ENCODE measurements at regions not wholly inside any gene's neighbourhood (a gene's known extent, or its start where the extent isn't known, plus 50 kb on each side); places are given as distances from the start of the nearest gene placed in this dataset.

DNA sequence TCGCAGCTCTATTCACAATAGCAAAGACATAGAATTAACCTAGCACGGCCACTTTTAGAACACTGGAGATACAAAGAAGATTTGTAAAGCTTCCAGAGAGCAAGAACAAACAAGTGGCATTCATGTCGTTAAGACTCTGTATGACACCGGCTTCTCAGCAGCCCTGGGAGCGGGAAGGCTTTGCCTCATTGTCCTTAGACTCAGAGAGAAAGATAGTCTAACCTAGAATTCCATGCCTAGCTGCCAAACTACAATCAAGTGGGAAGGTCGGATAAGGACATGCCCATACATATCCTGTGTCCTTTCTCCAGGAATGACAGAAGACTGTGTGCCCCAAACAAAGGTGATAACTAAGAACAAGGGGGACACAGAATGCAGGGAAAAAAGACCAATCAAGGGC, 1038.3 kb downstream of the BCL11B start:
- ATAC-seq (no peak), DNase-seq (ENCODE audit: missing footprints) (no peak)
- intact Hi-C loops (cut with DNase I) = no loop called here

DNA sequence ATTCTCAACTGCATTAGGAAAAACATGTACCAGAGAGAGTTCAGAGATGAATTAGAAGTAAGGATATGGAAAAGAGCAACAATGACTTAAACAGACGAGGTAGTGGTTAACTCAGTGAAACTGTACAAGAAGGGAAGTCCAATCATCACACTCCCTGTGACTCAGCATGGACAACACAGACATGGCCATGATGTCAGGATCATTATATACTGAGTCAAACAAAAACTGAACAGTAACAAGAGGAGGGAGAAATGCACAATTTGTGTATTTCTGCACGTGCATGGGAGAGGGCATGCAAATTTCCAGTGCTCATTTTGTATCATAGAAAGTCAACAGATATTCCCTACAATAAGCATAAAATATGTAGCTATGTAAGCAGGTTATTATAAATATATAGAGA, 1037.8 kb downstream of the BCL11B start:
- ATAC-seq (no peak), DNase-seq (ENCODE audit: missing footprints) (no peak)
- intact Hi-C loops (cut with DNase I) = no loop called here

DNA sequence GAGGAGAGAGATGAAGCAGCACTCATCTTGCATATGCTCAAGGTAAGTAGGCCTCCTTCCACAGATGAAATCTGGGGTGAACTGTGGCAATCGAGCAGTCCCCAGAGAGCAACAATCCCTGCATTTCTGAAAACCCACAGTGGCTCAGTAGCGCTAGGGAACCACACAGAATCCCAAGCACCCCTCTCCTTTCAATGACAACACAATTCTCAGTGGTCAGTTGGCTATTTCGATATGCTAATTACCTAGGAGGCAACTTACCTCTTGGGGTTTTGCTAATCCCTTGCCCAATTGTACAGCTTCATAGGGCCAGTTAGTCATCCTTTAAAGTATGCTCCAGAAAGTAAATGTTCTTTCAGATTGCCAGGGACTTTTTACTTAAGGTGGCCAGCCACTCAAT, 1035.7 kb downstream of the BCL11B start:
- intact Hi-C loops (cut with DNase I) = no loop called here
- no peak for ATAC-seq
- no peak for DNase-seq (ENCODE audit: missing footprints)

DNA sequence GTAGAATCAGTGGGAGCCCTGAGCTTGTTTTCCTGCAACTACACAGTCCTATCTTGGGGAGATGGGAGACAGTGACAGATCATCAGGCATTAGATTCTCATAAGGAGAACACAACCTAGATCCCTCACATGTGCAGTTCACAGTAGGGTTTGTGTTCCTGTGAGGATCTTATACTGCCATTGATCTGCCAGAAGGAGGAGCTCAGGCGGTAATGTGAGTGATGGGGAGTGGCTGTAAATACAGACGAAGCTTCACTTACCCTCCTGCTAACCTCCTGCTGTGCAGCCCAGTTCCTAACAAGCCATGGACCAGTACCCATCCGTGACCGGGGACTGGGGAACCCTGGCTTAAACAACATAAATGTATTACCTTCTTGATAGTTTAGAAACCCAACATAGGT, 1034.1 kb downstream of the BCL11B start:
- DNase-seq (ENCODE audit: missing footprints) (no peak), ATAC-seq (no peak)
- intact Hi-C loops (cut with DNase I) = no loop called here

DNA sequence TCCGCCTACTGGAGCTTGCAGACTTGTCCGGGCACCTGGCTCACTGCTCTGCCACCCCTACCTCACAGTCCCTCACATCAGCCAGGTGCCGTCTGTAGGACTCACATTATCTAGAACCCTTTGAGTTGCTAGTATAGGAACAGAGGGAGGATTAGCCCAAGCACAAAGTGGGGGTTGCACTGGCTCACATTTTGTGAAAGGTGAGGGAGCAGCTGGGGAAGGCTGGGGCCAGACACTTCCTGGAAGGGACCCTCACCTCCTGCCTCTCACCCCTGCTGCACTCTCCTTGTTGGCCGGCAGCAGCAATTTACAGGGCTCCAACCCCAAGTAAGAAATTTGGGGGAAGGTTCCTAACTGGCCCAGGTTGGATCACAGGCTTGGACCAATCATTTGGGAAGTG, 1031.6 kb downstream of the BCL11B start:
- intact Hi-C loops (cut with DNase I) = no loop called here
- DNase-seq (ENCODE audit: missing footprints) = no peak
- ATAC-seq = no peak

DNA sequence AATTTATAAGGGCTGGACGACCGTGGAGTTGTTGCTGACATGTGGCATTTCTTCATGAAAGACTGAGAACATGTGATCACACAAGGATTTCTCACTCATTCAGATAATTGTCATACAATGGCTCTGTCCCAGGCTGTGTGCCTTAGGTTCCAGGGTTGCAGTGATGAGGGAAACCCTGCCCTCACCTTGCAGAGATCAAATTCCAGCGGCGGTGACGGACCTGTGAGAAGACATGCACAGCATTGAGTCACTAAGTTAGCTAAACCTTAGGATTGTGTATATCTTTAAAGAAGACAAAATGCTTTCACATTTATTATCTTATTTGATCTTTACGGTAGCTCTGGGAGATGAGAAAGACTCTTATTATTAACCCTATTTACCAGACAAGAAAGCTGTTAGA, 1029.1 kb downstream of the BCL11B start:
- DNase-seq (ENCODE audit: missing footprints) = no peak
- no peak for ATAC-seq
- intact Hi-C loops (cut with DNase I) = no loop called here

DNA sequence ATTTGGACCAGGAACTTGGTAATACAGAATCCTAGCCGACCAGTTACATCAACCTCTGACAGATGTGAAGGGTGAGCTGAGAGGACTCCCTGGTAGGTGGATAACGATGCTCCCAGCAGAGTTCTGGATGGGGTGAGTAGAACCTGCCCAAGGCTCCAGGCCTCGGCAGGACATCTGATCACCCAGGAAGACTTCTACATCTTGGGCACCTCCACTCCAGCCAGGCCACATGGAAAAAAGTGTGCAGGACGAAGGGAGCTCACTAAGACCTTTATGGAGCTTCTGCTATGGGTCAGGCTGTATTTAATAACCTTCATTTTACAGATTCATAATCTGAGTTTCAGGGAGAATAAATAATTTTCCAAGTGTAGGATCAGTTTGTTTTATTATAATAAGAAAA, 1028.7 kb downstream of the BCL11B start:
- intact Hi-C loops (cut with DNase I) = no loop called here
- ATAC-seq (no peak), DNase-seq (ENCODE audit: missing footprints) (no peak)

DNA sequence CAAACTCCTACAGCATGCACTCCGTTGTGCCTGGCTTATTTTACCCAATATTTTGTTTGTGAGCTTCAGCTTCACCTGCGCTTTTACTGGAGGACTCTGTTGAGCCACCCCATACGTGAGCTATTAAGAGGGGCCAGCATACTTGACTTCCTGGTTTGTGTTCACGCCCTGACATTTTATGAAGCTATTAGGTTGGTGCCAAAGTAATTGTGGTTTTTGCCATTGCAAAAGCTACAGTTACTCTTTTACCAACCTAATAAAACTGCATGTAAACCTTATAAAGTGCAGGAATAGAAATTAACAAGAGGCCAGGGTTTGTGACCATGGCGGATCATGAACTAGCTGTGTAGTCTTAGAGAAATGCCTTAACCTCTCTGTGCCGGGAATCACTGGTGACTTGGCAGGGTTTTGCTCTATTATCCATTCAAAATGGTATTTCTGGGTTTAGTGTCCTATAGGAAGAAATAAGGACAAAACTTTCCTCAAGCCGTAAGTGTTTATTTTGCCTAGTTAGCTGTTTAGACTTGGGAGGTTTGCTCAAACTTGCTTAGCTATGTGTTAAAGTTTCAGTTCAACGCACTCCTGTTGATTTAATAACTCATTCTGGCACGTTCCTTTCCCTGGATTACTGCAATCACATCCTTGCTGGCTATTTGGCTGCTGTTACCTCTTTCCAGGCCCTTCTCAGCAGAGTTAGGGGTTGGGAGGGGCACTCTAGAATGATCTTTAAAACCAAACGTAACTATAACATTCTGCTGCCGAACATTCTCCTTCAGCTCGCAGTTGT, 1027.6 kb downstream of the BCL11B start:
- no peak for DNase-seq (ENCODE audit: missing footprints)
- intact Hi-C loops (cut with DNase I) = no loop called here
- ATAC-seq = no peak

DNA sequence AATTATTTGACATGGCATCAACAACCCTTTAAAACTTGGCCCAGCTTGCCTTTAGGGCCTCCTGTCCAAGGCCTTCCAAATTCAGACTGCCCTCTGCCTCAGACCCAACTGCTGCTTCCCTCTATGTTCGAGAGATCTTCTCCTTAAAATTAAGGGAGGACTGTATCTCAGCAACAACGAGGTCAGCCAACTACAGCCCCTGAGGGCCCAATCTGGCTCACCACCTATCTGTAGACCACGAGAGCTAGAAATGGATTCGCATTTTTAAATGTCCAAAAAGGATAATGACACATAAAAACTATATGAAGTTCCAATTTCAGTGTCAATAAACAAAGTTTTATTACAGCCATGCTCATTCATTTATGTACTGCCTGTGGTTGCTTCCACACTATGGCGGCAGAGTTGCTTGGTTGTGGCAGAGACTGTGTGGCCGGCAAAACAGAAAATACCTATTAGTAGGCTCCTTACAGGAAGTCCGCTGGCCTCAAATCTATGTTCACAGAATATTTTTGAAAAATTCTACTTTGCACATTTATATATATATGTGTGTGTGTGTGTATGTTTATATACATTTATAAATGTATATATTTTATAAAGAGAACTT, 1026.9 kb downstream of the BCL11B start:
- ATAC-seq = no peak
- no peak for DNase-seq (ENCODE audit: missing footprints)
- intact Hi-C loops (cut with DNase I) = no loop called here

DNA sequence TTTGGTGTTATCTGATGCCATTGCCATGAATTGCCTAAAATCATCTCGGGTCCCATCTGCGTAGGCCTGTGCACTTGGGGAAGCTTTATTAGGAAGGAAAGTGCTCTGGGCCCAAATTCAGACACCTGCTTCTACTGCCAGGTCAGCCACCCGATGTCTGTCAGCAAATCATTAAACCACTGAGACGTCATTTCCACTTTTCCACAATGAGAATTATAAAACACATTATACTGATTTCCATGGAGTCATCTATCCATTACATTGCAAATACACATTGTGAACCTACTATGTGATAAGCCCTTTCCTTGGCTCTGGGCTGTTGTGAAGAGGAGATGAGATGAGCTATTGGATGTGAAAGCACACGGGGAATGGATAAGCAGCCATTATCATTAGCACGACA, 1022.9 kb downstream of the BCL11B start:
- DNase-seq (ENCODE audit: missing footprints) (no peak), ATAC-seq (no peak)
- intact Hi-C loops (cut with DNase I) = no loop called here

DNA sequence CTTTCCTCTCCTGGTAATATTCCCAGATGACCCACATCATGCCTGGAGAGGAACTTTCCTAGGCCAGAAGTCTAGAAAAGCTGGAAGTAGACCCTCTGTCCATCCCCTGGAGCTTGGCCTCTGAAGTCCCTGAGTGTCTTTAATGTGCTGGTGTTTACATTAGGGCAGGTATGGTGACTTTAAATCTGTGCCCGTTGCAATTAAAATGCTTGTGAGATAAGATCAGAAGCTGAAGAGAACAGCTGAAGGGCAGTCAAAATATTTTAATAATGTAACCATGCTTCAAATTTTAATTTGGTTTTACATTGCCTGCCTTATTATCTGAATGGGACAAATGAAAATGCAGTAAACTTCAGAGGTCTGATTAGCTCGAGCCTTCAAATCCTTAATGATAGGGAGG, 1022.5 kb downstream of the BCL11B start:
- intact Hi-C loops (cut with DNase I) = no loop called here
- no peak for ATAC-seq
- DNase-seq (ENCODE audit: missing footprints) = no peak

DNA sequence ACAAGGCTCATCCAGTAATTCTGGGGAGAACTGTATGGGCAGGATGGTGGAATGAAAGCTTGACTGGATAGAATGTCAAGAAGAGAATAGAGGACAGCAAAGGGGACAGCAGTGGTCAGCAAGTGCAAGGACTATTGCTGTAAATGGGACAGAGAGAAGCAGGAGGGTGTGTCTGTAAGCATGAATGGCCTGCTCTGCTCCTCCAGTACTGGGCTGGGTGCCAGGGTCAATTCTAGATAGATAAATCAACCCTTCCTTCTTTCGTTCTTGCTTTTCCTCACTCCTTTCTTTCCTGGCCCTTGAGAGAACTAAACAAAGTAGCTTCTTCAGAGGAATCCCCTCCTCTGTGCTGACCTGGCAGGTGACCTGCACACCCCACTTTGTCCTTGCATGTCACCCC, 1019.2 kb downstream of the BCL11B start:
- intact Hi-C loops (cut with DNase I) = no loop called here
- no peak for DNase-seq (ENCODE audit: missing footprints)
- ATAC-seq = no peak

DNA sequence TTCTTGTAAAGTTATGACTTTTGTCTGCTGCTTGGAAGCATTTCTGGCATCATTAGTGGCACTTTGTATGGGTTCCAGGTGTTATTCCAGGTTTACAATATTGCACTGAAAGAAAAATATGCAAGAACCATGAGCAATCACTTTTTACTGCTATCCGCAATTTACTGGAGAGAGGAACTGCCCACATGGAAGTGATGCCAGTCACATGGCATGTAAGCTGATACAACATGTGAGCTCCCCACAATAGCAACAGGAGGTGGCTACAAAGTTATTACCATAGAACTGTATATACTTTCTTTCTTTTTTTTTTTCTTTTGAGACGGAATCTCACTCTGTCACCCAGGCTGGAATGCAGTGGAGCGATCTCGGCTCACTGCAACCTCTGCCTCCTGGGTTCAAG, 1012.1 kb downstream of the BCL11B start:
- intact Hi-C loops (cut with DNase I) = no loop called here

DNA sequence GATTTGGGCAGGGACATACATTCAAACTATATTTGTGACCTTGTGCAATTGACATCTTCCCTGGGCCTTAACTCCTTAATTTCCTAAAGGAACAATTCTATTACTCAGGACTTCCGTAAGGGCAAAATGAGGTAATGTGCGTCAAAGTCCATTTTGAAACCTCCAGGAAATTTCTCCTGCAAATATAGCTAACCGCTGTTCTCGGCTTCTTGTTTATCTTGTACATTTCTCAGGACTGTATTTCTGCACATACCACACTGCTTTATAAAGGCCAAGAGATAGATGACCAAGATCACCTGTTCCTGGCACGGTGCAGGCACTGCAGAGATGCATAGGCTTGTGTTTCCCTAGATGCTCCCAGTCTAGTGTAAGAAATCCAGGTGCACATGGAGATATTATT, 1009.4 kb downstream of the BCL11B start:
- intact Hi-C loops (cut with DNase I) = no loop called here
- ATAC-seq (no peak), DNase-seq (ENCODE audit: missing footprints) (no peak)

More for the DNA sequence above, 1012.1 kb downstream of the BCL11B start:
- ATAC-seq (no peak), DNase-seq (ENCODE audit: missing footprints) (no peak)

DNA sequence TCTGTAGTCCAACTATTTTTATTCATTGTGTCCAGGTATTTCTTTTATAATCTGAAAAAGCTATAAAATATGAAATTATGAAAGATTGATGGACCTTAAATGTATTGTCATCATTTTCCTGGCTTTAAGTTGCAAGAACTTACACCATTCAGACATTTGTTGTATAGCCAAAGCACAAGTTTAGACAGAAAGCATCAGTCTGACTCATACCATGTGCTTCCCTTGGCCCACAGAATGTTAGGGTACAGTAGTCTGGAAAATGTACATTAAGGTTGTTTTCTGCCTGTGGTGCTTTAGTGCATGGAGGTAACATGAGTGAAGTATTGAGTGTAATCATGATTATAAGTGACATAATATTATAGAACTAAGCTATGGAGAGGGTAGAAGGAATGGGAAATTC, 1002.5 kb downstream of the BCL11B start:
- intact Hi-C loops (cut with DNase I) = no loop called here
- DNase-seq (ENCODE audit: missing footprints) (no peak), ATAC-seq (no peak)

DNA sequence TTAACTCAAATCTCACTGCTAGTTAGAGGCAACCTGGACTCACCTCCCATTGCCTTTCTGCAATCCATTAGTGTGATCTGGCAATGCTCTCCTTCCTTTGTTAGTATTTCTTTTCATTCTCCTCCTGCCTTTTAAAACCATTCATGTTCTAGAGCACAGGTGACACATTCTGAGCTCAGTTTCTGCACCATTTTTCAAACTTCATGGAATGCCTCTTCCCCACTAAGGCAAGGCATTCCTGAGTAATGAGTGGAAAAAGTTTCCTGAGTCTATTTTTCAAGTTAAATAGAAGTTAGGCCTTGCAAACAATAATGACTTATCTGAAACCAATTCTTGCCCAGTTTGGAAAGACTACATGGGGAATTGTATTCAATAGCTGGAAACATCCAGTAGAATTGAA, 1001.8 kb downstream of the BCL11B start:
- intact Hi-C loops (cut with DNase I) = no loop called here
- ATAC-seq = no peak
- DNase-seq (ENCODE audit: missing footprints) = no peak

DNA sequence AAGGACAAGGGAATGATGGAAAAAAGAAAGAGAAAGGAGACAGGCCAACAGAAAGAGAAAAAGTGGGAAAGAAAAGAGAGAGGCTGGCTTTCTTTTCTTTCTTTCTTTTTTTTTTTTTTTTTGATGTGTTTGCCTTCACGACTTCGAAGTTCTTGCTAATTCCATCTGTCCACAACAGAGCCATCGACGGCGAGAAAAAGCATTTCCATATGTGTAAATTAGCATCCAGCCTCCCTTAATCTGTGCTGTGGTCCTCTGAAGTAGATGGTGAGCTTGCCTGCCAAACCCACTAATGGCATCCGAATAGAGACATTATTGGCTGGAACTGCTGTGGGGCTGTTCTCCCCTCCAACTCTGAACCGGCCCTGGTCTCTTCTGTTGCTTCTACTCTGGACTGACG, 997.4 kb downstream of the BCL11B start:
- intact Hi-C loops (cut with DNase I) = no loop called here
- ATAC-seq = no peak
- no peak for DNase-seq (ENCODE audit: missing footprints)

DNA sequence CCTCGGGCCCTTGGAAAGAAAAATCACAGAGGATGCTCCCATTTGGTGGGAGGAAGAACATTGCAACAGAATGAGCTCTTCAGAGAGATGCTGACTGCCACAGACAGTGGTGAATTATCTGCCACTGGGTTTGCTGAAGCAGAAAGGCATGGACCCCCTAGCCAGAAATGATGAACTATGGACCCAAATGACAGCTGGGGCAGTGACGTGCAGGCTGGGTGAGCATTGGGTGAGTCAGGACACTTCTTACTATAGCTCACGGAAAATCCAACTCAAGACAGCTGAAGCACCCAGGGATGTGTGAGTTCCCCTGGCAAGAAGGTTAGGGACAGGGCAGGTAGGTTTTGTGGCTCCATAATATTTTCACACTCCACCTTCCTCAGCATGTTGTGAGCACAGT, 993.2 kb downstream of the BCL11B start:
- ATAC-seq (no peak), DNase-seq (ENCODE audit: missing footprints) (no peak)
- intact Hi-C loops (cut with DNase I) = no loop called here

DNA sequence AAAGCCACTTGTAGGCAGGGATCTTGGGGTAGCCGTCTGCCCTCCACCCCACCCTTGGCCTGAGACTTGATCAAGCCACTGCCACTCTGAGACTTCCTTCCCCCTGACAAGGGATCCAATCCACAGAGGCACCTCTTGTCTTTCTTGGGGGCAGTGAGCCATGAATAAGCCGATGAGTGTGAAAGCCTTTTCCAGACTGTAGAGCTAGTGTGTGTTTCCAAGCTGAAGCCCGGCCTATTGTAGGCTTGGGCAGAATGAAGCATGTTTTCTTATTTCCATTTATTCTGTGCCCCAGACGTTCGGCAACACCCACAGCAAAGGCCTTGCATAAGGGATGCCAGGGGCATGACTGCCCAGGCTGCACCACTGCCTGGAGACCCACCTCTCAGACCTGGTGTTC, 991.6 kb downstream of the BCL11B start:
- intact Hi-C loops (cut with DNase I) = no loop called here
- DNase-seq (ENCODE audit: missing footprints) = no peak
- ATAC-seq = no peak

DNA sequence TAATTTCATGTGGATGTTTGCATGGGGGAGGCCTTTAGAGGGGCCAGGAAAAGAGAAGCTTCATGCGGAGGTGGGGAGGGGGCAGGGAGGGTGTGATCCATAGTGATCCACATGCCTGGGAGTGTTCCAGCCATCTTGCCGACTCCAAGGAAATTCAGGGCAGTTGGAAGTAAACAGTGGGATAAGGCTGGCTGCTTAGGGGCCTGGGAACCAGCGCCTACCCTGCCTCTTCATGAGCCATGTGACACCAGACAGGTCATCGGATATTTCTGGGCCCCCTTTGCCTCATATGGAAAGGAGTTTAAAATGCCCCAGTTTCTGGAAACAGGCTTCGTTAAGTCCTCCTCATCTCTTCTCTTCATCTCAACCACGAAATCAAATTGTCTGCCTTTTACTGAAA, 983.2 kb downstream of the BCL11B start:
- intact Hi-C loops (cut with DNase I) = no loop called here
- no peak for ATAC-seq
- no peak for DNase-seq (ENCODE audit: missing footprints)

DNA sequence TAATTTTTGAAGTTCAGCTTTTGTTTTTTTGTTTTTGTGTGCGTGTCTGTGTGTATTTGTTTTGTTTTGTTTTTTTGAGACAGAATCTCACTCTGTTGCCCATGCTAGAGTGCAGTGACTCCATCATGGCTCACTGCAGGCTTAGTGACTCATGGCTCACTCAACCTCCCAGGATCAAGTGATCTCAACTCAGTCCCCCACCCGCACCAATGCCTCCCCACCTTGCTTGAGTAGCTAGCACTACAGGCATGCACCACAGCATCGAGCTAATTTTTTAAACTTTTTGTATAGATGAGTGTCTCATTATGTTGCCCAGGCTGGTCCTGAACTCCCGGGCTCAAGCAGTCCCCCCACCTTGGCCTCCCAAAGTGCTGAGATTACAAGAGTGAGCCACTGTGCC, 981.4 kb downstream of the BCL11B start:
- intact Hi-C loops (cut with DNase I) = no loop called here
- ATAC-seq (no peak), DNase-seq (ENCODE audit: missing footprints) (no peak)

All from Right ventricle myocardium inferior (tissue), 1 donor.